GM23338 (cell line): ENCODE measurements at regions not wholly inside any gene's neighbourhood (a gene's known extent, or its start where the extent isn't known, plus 50 kb on each side); places are given as distances from the start of the nearest gene placed in this dataset.

Experiments
- ATAC-seq: fragments of 200-7000 bp; cut with Tn5 transposase; 3 replicates; pipeline ENCODE4 v1.9.1; 2020
- DNase-seq: peaks from one replicate; pipeline ENCODE4 v3.0.0-alpha.2; 2015; ENCODE audit warnings: low spot score
- H2AFZ ChIP-seq: fragments of 200-600 bp; sonication (generic); 2 replicates; pipeline ENCODE4 v1.8.0; 2016; ENCODE audit warnings: antibody characterized with exemption, mild to moderate bottlenecking, moderate library complexity
- H3F3A ChIP-seq: fragments of 200-600 bp; sonication (generic); replicated peaks from 2 replicates; pipeline ENCODE4 v1.8.0; 2017; ENCODE audit warnings: antibody characterized with exemption, mixed run types, low read depth
- H3K27ac ChIP-seq: fragments of 200-600 bp; sonication (generic); 2 replicates; pipeline ENCODE4 v1.6.1; 2016; ENCODE audit warnings: low read depth
- H3K27me3 ChIP-seq: fragments of 200-600 bp; sonication (generic); 2 replicates; pipeline ENCODE4 v1.8.0; 2016; ENCODE audit warnings: mild to moderate bottlenecking, mixed run types, moderate library complexity; ENCODE audit not compliant: insufficient read depth
- H3K36me3 ChIP-seq: fragments of 200-600 bp; sonication (generic); 2 replicates; pipeline ENCODE4 v1.8.0; 2016; ENCODE audit warnings: mild to moderate bottlenecking; ENCODE audit not compliant: insufficient read depth
- H3K4me1 ChIP-seq: fragments of 200-600 bp; sonication (generic); 2 replicates; pipeline ENCODE4 v1.8.0; 2016; ENCODE audit warnings: mild to moderate bottlenecking, moderate library complexity; ENCODE audit not compliant: insufficient read depth
- H3K4me2 ChIP-seq: fragments of 200-600 bp; sonication (generic); 2 replicates; pipeline ENCODE4 v1.7.1; 2017; ENCODE audit warnings: mixed run types
- H3K4me3 ChIP-seq: fragments of 200-600 bp; sonication (generic); 2 replicates; pipeline ENCODE4 v1.6.1; 2016; ENCODE audit warnings: mixed run types
- H3K79me2 ChIP-seq: fragments of 200-600 bp; sonication (generic); replicated peaks from 2 replicates; pipeline ENCODE4 v1.8.0; 2017; ENCODE audit warnings: mild to moderate bottlenecking; ENCODE audit not compliant: insufficient read depth
- H3K9me2 ChIP-seq: fragments of 200-600 bp; sonication (generic); 2 replicates; pipeline ENCODE4 v1.8.0; 2017; ENCODE audit not compliant: insufficient read depth
- H4K20me1 ChIP-seq: fragments of 200-600 bp; sonication (generic); replicated peaks from 2 replicates; pipeline ENCODE4 v1.8.0; 2017; ENCODE audit warnings: mild to moderate bottlenecking; ENCODE audit not compliant: insufficient read depth
- H3K27ac Mint-ChIP-seq: 2 replicates; pipeline ENCODE4 v1.8.0; 2020; ENCODE audit warnings: inconsistent platforms, mild to moderate bottlenecking, moderate library complexity, mixed read lengths
- H3K27me3 Mint-ChIP-seq: 3 replicates; pipeline ENCODE4 v1.8.0; 2022; ENCODE audit warnings: low read depth, mild to moderate bottlenecking, moderate library complexity, mixed read lengths, inconsistent platforms; ENCODE audit not compliant: insufficient read depth, poor library complexity
- H3K36me3 Mint-ChIP-seq: 3 replicates; pipeline ENCODE4 v1.8.0; 2021; ENCODE audit warnings: low read depth, mild to moderate bottlenecking, inconsistent platforms, moderate library complexity, mixed read lengths
- H3K4me1 Mint-ChIP-seq: 3 replicates; pipeline ENCODE4 v1.8.0; 2020; ENCODE audit warnings: mild to moderate bottlenecking, inconsistent platforms, mixed read lengths
- H3K4me3 Mint-ChIP-seq: 3 replicates; pipeline ENCODE4 v1.8.0; 2021; ENCODE audit warnings: moderate library complexity, mild to moderate bottlenecking, inconsistent platforms, mixed read lengths
- H3K9me3 Mint-ChIP-seq: 3 replicates; pipeline ENCODE4 v1.8.0; 2020; ENCODE audit warnings: moderate library complexity, mild to moderate bottlenecking, inconsistent platforms, mixed read lengths
- CREB1 ChIP-seq: fragments of 250-450 bp; sonication (Bioruptor Pico); IDR thresholded peaks from 2 replicates; pipeline ENCODE4 v1.5.0; 2020; ENCODE audit warnings: low read depth, mild to moderate bottlenecking, moderate library complexity
- EZH2 ChIP-seq: fragments of 200-600 bp; sonication (generic); IDR thresholded peaks from one replicate; pipeline ENCODE4 v1.8.0; 2017; ENCODE audit warnings: antibody characterized with exemption, mild to moderate bottlenecking, low read depth; ENCODE audit not compliant: unreplicated experiment
- EZH2phosphoT487 ChIP-seq: fragments of 200-600 bp; sonication (generic); IDR thresholded peaks from one replicate; pipeline ENCODE4 v1.8.1; 2018; ENCODE audit warnings: antibody characterized with exemption; ENCODE audit not compliant: unreplicated experiment
- JUNB ChIP-seq: IDR thresholded peaks from one replicate; pipeline ENCODE4 v1.6.1; 2016; ENCODE audit warnings: antibody characterized with exemption; ENCODE audit not compliant: unreplicated experiment
- ZNF114 ChIP-seq: fragments of 250-450 bp; sonication (Bioruptor Pico); IDR thresholded peaks from 2 replicates; pipeline ENCODE4 v1.5.0; 2020; ENCODE audit warnings: mild to moderate bottlenecking, moderate library complexity
- ZNF331 ChIP-seq: fragments of 250-450 bp; sonication (Bioruptor Pico); IDR thresholded peaks from 2 replicates; pipeline ENCODE4 v1.5.0; 2020; ENCODE audit warnings: low read depth, mild to moderate bottlenecking, moderate library complexity
- TF ChIP-seq, protein P1 (sequence below), 2 experiments: fragments of 200-600 bp in 1 of 2; sonication (generic) in 1 of 2; conservative IDR thresholded peaks; 2 replicates each; pipeline versions ENCODE4 v1.5.1 to v1.6.1; 2016 to 2017; ENCODE audit warnings: antibody characterized with exemption in 2 of 2, low read depth in 2 of 2, mild to moderate bottlenecking in 2 of 2, moderate library complexity in 1 of 2
- TF ChIP-seq, protein P2 (sequence below): IDR thresholded peaks from one replicate; pipeline ENCODE4 v1.6.1; 2018; ENCODE audit warnings: antibody characterized with exemption; ENCODE audit not compliant: unreplicated experiment

GRCh38 chr5:104538734-104539133, 976.1 kb upstream of the NUDT12 start (continued):
- TF ChIP-seq EZH2phosphoT487 (no peak), ZNF331 (CRISPR knock-in tag) (no peak), EZH2 (no peak)
- TF ChIP-seq, protein P1, sequence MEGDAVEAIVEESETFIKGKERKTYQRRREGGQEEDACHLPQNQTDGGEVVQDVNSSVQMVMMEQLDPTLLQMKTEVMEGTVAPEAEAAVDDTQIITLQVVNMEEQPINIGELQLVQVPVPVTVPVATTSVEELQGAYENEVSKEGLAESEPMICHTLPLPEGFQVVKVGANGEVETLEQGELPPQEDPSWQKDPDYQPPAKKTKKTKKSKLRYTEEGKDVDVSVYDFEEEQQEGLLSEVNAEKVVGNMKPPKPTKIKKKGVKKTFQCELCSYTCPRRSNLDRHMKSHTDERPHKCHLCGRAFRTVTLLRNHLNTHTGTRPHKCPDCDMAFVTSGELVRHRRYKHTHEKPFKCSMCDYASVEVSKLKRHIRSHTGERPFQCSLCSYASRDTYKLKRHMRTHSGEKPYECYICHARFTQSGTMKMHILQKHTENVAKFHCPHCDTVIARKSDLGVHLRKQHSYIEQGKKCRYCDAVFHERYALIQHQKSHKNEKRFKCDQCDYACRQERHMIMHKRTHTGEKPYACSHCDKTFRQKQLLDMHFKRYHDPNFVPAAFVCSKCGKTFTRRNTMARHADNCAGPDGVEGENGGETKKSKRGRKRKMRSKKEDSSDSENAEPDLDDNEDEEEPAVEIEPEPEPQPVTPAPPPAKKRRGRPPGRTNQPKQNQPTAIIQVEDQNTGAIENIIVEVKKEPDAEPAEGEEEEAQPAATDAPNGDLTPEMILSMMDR (conservative IDR thresholded peaks at IDR 0.05; ENCODE audit: low read depth in 2 of 2) = no peak

GRCh38 chr5:104533498-104533897, 970.9 kb upstream of the NUDT12 start:
- no peak for ATAC-seq
- no peak overlapping the region for H3K4me2 ChIP-seq

More at GRCh38 chr5:104533498-104533897, 970.9 kb upstream of the NUDT12 start:
- DNase-seq = no peak
- Histone ChIP-seq H2AFZ (no peak overlapping the region), H3K27ac (no peak overlapping the region), H4K20me1 (no peaks in the 10 kb centered on the region), H3K36me3 (no peaks in the 10 kb centered on the region), H3K27me3 (no peaks in the 10 kb centered on the region), H3K4me1 (peaks cover 11% of the 10 kb centered on the region), H3F3A (no peaks in the 10 kb centered on the region), H3K79me2 (no peaks in the 10 kb centered on the region), H3K4me3 (no peak overlapping the region), H3K9me2 (no peaks in the 10 kb centered on the region)
- Mint-ChIP-seq H3K4me1 (peaks cover 8% of the 10 kb centered on the region; the same call in 2 of the 3 replicates), H3K27ac (no peak overlapping the region; the same call in 1 of the 2 replicates), H3K27me3 (no peaks in the 10 kb centered on the region), H3K4me3 (no peak overlapping the region), H3K9me3 (no peaks in the 10 kb centered on the region), H3K36me3 (no peaks in the 10 kb centered on the region)
- TF ChIP-seq, protein P1 (conservative IDR thresholded peaks at IDR 0.05; ENCODE audit: low read depth in 2 of 2) = no peak
- no peak for TF ChIP-seq ZNF114 (CRISPR knock-in tag)
- no peak for TF ChIP-seq JUNB
- no peak for TF ChIP-seq CREB1 (CRISPR knock-in tag)
- TF ChIP-seq, protein P2, sequence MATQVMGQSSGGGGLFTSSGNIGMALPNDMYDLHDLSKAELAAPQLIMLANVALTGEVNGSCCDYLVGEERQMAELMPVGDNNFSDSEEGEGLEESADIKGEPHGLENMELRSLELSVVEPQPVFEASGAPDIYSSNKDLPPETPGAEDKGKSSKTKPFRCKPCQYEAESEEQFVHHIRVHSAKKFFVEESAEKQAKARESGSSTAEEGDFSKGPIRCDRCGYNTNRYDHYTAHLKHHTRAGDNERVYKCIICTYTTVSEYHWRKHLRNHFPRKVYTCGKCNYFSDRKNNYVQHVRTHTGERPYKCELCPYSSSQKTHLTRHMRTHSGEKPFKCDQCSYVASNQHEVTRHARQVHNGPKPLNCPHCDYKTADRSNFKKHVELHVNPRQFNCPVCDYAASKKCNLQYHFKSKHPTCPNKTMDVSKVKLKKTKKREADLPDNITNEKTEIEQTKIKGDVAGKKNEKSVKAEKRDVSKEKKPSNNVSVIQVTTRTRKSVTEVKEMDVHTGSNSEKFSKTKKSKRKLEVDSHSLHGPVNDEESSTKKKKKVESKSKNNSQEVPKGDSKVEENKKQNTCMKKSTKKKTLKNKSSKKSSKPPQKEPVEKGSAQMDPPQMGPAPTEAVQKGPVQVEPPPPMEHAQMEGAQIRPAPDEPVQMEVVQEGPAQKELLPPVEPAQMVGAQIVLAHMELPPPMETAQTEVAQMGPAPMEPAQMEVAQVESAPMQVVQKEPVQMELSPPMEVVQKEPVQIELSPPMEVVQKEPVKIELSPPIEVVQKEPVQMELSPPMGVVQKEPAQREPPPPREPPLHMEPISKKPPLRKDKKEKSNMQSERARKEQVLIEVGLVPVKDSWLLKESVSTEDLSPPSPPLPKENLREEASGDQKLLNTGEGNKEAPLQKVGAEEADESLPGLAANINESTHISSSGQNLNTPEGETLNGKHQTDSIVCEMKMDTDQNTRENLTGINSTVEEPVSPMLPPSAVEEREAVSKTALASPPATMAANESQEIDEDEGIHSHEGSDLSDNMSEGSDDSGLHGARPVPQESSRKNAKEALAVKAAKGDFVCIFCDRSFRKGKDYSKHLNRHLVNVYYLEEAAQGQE = no peak
